Liver (tissue), 8 donors: ENCODE measurements at regions not wholly inside any gene's neighbourhood (a gene's known extent, or its start where the extent isn't known, plus 50 kb on each side); places are given as distances from the start of the nearest gene placed in this dataset.

Experiments
- DNase-seq: peaks from one replicate; pipeline ENCODE4 v3.0.0-alpha.2; 2017; ENCODE audit warnings: low spot score
- H3K27ac ChIP-seq, 2 donors: one replicate each; pipeline ENCODE4 v1.7.0; 2013; ENCODE audit warnings: inconsistent platforms in 2 of 2, low read length in 2 of 2, control low read depth in 1 of 2, low read depth in 1 of 2, mild to moderate bottlenecking in 1 of 2
- H3K27me3 ChIP-seq, 4 donors: one replicate each; pipeline versions ENCODE4 v1.6.1 to v1.7.0; 2013; ENCODE audit warnings: low read length in 3 of 4, inconsistent platforms in 1 of 4, mild to moderate bottlenecking in 1 of 4, moderate library complexity in 1 of 4; ENCODE audit not compliant: control insufficient read depth in 4 of 4, insufficient read depth in 4 of 4
- H3K36me3 ChIP-seq, 4 donors: one replicate each; pipeline versions ENCODE4 v1.6.1 to v1.7.0; 2013; ENCODE audit warnings: low read length in 3 of 4, mild to moderate bottlenecking in 3 of 4, low read depth in 1 of 4, moderate library complexity in 1 of 4; ENCODE audit not compliant: control insufficient read depth in 4 of 4, insufficient read depth in 3 of 4
- H3K4me1 ChIP-seq, 4 donors: one replicate each; pipeline versions ENCODE4 v1.6.1 to v1.7.0; 2013; ENCODE audit warnings: low read length in 3 of 4, mild to moderate bottlenecking in 3 of 4, moderate library complexity in 1 of 4; ENCODE audit not compliant: control insufficient read depth in 4 of 4, insufficient read depth in 4 of 4
- H3K4me3 ChIP-seq, 3 donors: one replicate each; pipeline versions ENCODE4 v1.6.1 to v1.7.0; 2013; ENCODE audit warnings: low read length in 3 of 3, control low read depth in 1 of 3, low read depth in 1 of 3, mild to moderate bottlenecking in 1 of 3
- H3K9ac ChIP-seq, 2 donors: one replicate each; pipeline ENCODE4 v1.7.0; 2013; ENCODE audit warnings: low read length in 2 of 2, mild to moderate bottlenecking in 2 of 2, moderate library complexity in 2 of 2, control low read depth in 1 of 2, low read depth in 1 of 2
- H3K9me3 ChIP-seq, 4 donors: one replicate each; pipeline versions ENCODE4 v1.6.1 to v1.7.0; 2013; ENCODE audit warnings: low read length in 3 of 4; ENCODE audit not compliant: control insufficient read depth in 4 of 4
- ATF3 ChIP-seq: IDR thresholded peaks from 2 replicates; pipeline ENCODE4 v1.6.1; 2016; ENCODE audit warnings: antibody characterized with exemption
- CTCF ChIP-seq: fragments of 150-350 bp; IDR thresholded peaks from 2 replicates; pipeline ENCODE4 v1.5.1; 2017; ENCODE audit warnings: improper control_type of control experiment, low read depth, low read length; ENCODE audit not compliant: missing input control
- EGR1 ChIP-seq, 2 donors: IDR thresholded peaks; 2 replicates each; pipeline ENCODE4 v1.6.1; 2016 to 2018; ENCODE audit warnings: antibody characterized with exemption in 2 of 2, low read depth in 2 of 2
- GABPA ChIP-seq, 2 donors: IDR thresholded peaks in 1 of 2; conservative IDR thresholded peaks in 1 of 2; 2 replicates each; pipeline ENCODE4 v1.6.1; 2016; ENCODE audit warnings: antibody characterized with exemption in 2 of 2, mild to moderate bottlenecking in 1 of 2, moderate library complexity in 1 of 2
- HNF4G ChIP-seq: IDR thresholded peaks from 2 replicates; pipeline ENCODE4 v1.6.1; 2016; ENCODE audit warnings: antibody characterized with exemption
- JUND ChIP-seq, 2 donors: IDR thresholded peaks; 2 replicates each; pipeline ENCODE4 v1.6.1; 2016; ENCODE audit warnings: antibody characterized with exemption in 2 of 2
- MAX ChIP-seq: IDR thresholded peaks from 2 replicates; pipeline ENCODE4 v1.6.1; 2016; ENCODE audit warnings: antibody characterized with exemption
- NR2F2 ChIP-seq: IDR thresholded peaks from 2 replicates; pipeline ENCODE4 v1.6.1; 2016; ENCODE audit warnings: antibody characterized with exemption
- RAD21 ChIP-seq, 2 donors: IDR thresholded peaks; 2 replicates each; pipeline ENCODE4 v1.6.1; 2016; ENCODE audit warnings: antibody characterized with exemption in 2 of 2, mild to moderate bottlenecking in 2 of 2
- REST ChIP-seq: IDR thresholded peaks from 2 replicates; pipeline ENCODE4 v1.6.1; 2016; ENCODE audit warnings: antibody characterized with exemption, mild to moderate bottlenecking
- RXRA ChIP-seq, 2 donors: IDR thresholded peaks; 2 replicates each; pipeline ENCODE4 v1.6.1; 2017 to 2018; ENCODE audit warnings: antibody characterized with exemption in 2 of 2, mild to moderate bottlenecking in 1 of 2
- SP1 ChIP-seq: IDR thresholded peaks from 2 replicates; pipeline ENCODE4 v1.6.1; 2018; ENCODE audit warnings: antibody characterized with exemption, mild to moderate bottlenecking
- TAF1 ChIP-seq: conservative IDR thresholded peaks from 2 replicates; pipeline ENCODE4 v1.6.1; 2016; ENCODE audit warnings: antibody characterized with exemption, mild to moderate bottlenecking
- YY1 ChIP-seq: IDR thresholded peaks from 2 replicates; pipeline ENCODE4 v1.6.1; 2016; ENCODE audit warnings: antibody characterized with exemption, mild to moderate bottlenecking
- ZBTB33 ChIP-seq: IDR thresholded peaks from 2 replicates; pipeline ENCODE4 v1.6.1; 2016; ENCODE audit warnings: antibody characterized with exemption
- WGBS: extraction: QIAGEN DNeasy Blood & Tissue Kit; methylation state at CpG from one replicate; pipeline ENCODE4 v1.1.7; 2013; 5-methylcytosine and 5-hydroxymethylcytosine counted together
- donor health status: healthy.
- donor health status: healthy.
- donor health status: healthy.
- donor health status: healthy.
- donor health status: healthy.

- DNase-seq: no peak
- Histone ChIP-seq H3K27me3 (no peaks in the 10 kb centered on the region), H3K4me3 (no peak overlapping the region), H3K27ac (no peak overlapping the region), H3K9ac (no peak overlapping the region), H3K9me3 (no peaks in the 10 kb centered on the region), H3K36me3 (no peaks in the 10 kb centered on the region), H3K4me1 (no peaks in the 10 kb centered on the region)
- TF ChIP-seq HNF4G: no peak
- whole genome bisulfite sequencing: 86% methylated on average over 4 of the region's 4 CpGs
Observed at GRCh38 chr21:27675306-27675705, 708.4 kb upstream of the ADAMTS5 start.

GRCh38 chr21:27674041-27674615, 707.2 kb upstream of the ADAMTS5 start:
- WGBS: 88% methylated on average over 4 of the region's 4 CpGs
- TF ChIP-seq GABPA (IDR thresholded peaks at IDR 0.05 in 1 of 2, conservative IDR thresholded peaks at IDR 0.05 in 1 of 2) (no peak), NR2F2 (no peak), RAD21 (IDR thresholded peaks at IDR 0.05) (no peak), TAF1 (no peak), SP1 (no peak), HNF4G (no peak), MAX (no peak), JUND (IDR thresholded peaks at IDR 0.05) (no peak), EGR1 (IDR thresholded peaks at IDR 0.05; ENCODE audit: low read depth in 2 of 2) (no peak), ZBTB33 (no peak), CTCF (no peak), ATF3 (no peak), REST (no peak), YY1 (no peak), RXRA (IDR thresholded peaks at IDR 0.05) (no peak)

More at GRCh38 chr21:27674041-27674615, 707.2 kb upstream of the ADAMTS5 start:
- Histone ChIP-seq H3K9me3 (no peaks in the 10 kb centered on the region), H3K4me3 (no peak overlapping the region), H3K4me1 (no peaks in the 10 kb centered on the region), H3K9ac (no peak overlapping the region), H3K36me3 (no peaks in the 10 kb centered on the region), H3K27ac (no peak overlapping the region), H3K27me3 (no peaks in the 10 kb centered on the region)
- DNase-seq: no peak
